NCI-H345 treated with DMSO at 0.1 percent for 48 hours (cell line): ENCODE measurements at regions not wholly inside any gene's neighbourhood (a gene's known extent, or its start where the extent isn't known, plus 50 kb on each side); places are given as distances from the start of the nearest gene placed in this dataset.

Source experiments
- DNase-seq: peaks from one replicate; lab custom pipeline; 2025; ENCODE audit not compliant: unreplicated experiment; lab: John Stamatoyannopoulos, UW

GRCh38 chr13:106917673-106918556, 350.0 kb upstream of the ARGLU1 start:
- peak; percentile 44 for DNase-seq

GRCh38 chr13:106917024-106917571, 349.2 kb upstream of the ARGLU1 start:
- DNase-seq, result no peak

GRCh38 chr13:106916329-106916976, 348.5 kb upstream of the ARGLU1 start:
- no peak for DNase-seq

GRCh38 chr13:106915146-106915545, 347.2 kb upstream of the ARGLU1 start:
- no peak for DNase-seq

- no peak for DNase-seq
Measured at GRCh38 chr13:106911627-106912026, 343.7 kb upstream of the ARGLU1 start.

- DNase-seq, result no peak
Measured at GRCh38 chr13:106911020-106911419, 343.1 kb upstream of the ARGLU1 start.

GRCh38 chr13:106906426-106906996, 338.6 kb upstream of the ARGLU1 start:
- DNase-seq, result no peak

- no peak for DNase-seq
Measured at GRCh38 chr13:106905380-106906162, 337.6 kb upstream of the ARGLU1 start.

- DNase-seq, result no peak
Measured at GRCh38 chr13:106899442-106899841, 331.5 kb upstream of the ARGLU1 start.

- DNase-seq, result no peak
Measured at GRCh38 chr13:106898231-106898630, 330.3 kb upstream of the ARGLU1 start.

GRCh38 chr13:106888148-106888547, 320.2 kb upstream of the ARGLU1 start:
- no peak for DNase-seq

GRCh38 chr13:106887686-106888085, 319.7 kb upstream of the ARGLU1 start:
- DNase-seq, result no peak

GRCh38 chr13:106883976-106884375, 316.0 kb upstream of the ARGLU1 start:
- no peak for DNase-seq

- DNase-seq, result no peak
Measured at GRCh38 chr13:106882246-106882645, 314.3 kb upstream of the ARGLU1 start.

- DNase-seq, result no peak
Measured at GRCh38 chr13:106879806-106880205, 311.9 kb upstream of the ARGLU1 start.

GRCh38 chr13:106874323-106874722, 306.4 kb upstream of the ARGLU1 start:
- DNase-seq, result no peak

GRCh38 chr13:106873810-106874209, 305.9 kb upstream of the ARGLU1 start:
- no peak for DNase-seq

GRCh38 chr13:106867249-106867648, 299.3 kb upstream of the ARGLU1 start:
- no peak for DNase-seq

GRCh38 chr13:106865716-106866440, 297.9 kb upstream of the ARGLU1 start:
- no peak for DNase-seq

GRCh38 chr13:106859533-106859904, 291.6 kb upstream of the ARGLU1 start:
- DNase-seq, result no peak
